NOMO-1 (cell line): ENCODE measurements at regions not wholly inside any gene's neighbourhood (a gene's known extent, or its start where the extent isn't known, plus 50 kb on each side); places are given as distances from the start of the nearest gene placed in this dataset.

ENCODE experiments used
- DNase-seq, 2 experiments: peaks; one replicate each; lab custom pipeline; 2025; ENCODE audit not compliant: unreplicated experiment in 2 of 2; lab: John Stamatoyannopoulos, UW

DNA sequence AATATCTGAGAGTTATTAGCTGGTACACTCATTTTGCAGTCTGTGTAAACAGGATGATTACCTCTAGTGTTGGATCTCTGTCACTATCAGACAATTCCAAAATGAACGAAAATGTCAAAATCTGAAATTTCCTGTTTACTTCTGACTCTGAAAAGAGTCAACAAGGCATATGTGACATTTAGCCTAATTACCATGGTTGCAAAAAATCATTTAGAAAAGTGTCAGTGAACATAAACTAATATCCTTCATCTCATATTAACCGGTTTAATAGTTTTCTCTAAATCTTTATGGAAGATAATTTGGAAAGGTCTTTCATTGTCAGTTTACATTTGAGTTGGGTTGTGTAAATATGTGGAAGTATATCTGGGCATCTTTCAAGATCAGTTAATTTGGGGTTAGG, 431.8 kb upstream of the HSF2 start:
- DNase-seq: no peak

- no peak for DNase-seq
Measured at GRCh38 chr6:121971931-121972335, 427.5 kb upstream of the HSF2 start.

DNA sequence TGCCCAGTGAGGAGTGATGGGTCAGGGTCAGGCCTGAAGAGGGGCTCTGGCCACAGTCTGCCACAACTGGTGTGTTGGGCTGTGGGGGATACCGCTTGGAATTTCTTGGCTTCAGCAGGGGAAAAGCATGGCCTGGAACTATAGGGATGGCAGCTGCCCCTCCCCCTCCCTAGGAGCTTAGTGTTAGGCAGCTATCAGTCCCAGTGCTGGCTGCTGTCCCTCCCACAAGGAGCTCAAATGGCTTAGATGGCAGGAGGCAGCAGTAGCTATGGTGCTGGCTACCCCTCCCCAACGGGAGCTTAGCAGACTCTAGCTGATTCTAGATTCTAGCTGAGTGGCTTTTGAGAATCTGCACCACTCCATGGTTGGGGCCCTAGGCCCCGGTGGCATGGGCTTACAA, 414.5 kb upstream of the HSF2 start:
- DNase-seq: no peak

- DNase-seq: no peak
Measured at GRCh38 chr6:121993362-121993761, 406.1 kb upstream of the HSF2 start.

GRCh38 chr6:121994919-121995318, 404.5 kb upstream of the HSF2 start:
- DNase-seq: no peak

DNA sequence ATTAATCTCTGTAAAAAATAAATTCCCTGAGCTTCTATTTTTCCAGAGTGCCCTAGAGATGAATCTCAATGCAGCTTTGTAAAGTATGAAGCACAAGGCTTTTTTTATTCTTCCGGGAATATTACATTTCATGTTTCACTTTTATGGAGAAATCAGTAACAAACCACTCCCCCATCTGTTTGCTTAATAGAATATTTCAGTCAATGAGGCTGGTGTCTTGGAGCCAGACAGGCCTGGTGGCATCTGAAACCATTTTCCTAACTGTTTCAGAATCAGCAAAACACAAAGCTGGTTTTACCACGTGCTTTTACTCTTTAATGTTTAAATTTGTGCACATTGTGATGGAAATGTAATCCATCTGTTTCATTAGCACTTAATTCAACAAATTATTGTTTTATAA, 400.8 kb upstream of the HSF2 start:
- no peak for DNase-seq

DNA sequence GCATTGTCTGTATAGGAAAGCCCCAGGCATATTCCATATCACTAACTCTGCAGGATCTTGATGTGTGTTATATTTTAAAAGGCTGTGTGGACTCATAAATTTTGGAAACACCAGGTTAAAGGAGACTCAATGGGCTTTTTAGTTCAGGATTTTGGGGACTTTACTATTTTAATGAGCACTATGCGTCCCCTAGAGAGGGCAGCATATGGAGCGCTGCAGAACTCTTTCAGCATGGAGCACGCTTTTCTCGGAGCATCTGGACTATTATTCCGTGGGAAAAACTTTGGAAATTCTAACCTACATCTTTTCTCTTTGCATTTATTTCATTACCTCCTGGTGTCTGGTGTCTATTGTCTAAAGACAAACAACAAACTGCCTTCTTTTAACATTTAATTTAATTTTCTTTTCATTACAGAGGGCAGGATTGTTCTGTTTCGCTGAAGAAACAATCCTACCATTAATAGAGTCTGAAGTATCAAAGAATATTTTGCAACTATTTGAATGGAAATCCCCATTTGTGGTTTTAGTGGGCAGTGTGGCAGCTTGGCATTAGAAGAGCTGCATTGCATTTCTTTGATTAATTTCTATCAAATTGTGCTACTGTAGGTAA, 399.9 kb upstream of the HSF2 start:
- no peak for DNase-seq

- no peak for DNase-seq
Measured at GRCh38 chr6:122005661-122006060, 393.8 kb upstream of the HSF2 start.

DNA sequence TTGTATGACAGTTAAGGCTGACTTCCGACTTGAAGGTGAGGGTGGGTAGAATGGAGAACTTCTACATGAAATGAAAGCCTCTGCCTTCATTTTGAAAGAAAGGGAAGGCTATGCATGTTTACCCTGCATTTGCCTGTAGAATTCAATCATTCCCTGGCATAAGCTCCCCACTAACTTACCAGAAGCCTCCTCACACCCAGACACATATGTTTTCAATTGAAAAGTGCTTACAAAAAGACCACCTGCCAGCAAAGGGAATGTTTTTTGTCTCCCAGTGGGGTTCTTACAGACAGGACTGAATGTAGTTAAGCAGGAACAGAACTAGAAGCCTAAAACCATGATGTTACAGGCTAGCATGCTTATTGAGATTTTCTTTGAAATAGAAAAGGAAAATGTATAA, 392.1 kb upstream of the HSF2 start:
- DNase-seq: no peak

GRCh38 chr6:122008101-122008999, 391.1 kb upstream of the HSF2 start:
- no peak for DNase-seq

GRCh38 chr6:122009000-122009350, 390.5 kb upstream of the HSF2 start:
- DNase-seq: no peak

- no peak for DNase-seq
Measured at GRCh38 chr6:122012578-122012977, 386.9 kb upstream of the HSF2 start.

GRCh38 chr6:122014961-122015360, 384.5 kb upstream of the HSF2 start:
- DNase-seq: no peak

- DNase-seq: no peak
Measured at GRCh38 chr6:122020588-122021264, 378.7 kb upstream of the HSF2 start.

DNA sequence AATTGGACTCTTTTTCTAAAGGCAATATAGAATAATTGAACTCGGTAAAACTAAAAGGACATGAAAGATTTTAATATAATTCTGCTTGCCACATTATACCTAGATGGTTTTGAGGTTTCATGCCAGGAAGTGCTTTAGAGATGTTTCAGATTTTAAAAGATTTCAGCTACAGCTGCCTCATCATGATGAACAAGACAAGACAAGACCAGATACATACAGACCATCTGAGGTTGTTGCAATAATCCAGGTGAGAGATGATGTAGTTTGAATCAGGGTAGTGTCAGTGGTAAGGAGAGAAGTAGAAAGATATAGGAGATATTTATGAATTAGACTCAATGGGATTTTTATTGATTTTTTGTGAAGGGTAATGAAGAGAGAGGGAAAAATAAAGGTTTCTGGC, 374.3 kb upstream of the HSF2 start:
- DNase-seq: no peak

DNA sequence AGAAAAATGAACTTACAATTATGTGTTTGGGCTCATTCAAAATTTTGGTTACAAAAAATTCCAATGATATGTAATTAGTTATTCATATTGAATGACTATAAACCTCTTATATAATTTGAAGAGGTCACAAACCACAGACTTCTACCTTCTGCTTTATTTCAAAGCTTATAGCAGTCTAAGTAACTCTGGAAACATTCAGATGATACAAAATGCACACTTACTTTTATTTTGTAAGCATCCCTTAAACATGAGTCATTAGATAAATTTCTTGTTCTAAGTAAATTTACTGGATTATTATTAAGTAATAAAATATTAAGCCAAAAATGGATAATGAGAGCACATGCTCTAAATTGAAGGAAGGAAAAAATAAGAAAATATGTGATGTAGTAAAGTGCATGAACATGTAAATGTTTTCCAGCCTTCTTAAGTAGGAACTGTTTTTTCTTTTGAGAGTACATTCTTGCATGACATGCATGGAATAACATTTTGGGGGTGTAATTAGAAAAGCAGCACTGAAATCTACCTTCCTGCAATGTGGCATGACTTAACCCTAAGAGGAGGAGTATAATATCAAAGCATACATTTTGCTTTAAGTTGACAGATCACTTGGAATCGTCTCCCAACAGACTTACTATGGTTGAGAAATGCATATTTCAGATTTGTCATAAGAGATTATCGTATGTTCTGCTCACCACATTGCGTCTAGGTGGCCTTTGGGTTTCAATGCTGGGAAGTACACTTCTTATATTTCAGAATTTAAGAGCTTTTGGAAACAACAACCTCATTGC, 372.7 kb upstream of the HSF2 start:
- DNase-seq: no peak

GRCh38 chr6:122028933-122029522, 370.4 kb upstream of the HSF2 start:
- DNase-seq: no peak

DNA sequence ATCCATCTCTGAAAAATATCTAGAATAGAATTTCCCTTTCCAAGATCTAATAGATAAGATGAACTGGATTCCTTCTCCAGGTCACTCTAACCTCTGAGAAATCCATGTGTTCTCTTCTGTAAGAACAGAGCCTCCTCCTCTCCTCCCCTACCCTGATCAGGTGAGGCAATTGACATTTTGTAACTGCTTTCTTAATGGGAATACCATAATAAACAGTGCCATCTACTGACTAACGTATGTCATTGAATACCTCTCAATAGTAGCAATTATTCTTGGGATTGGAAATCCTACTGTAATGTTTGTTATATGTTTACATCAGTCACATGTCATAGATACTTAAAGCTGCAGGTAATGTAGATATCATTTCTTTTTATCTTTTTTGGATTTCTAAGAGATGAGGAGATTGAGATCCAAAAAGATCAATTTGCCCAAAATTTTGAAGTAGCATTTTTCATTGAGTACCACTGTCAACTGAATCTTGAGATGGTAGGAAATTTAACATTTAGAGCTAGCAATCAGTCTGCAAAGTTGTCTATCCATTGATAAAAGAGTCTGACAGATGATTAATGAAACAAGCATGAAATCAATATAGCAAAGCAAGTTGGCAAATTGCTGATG, 365.8 kb upstream of the HSF2 start:
- DNase-seq: peak in 1 of 2 experiments; percentile 36

- DNase-seq: no peak
Measured at GRCh38 chr6:122035173-122035572, 364.3 kb upstream of the HSF2 start.

GRCh38 chr6:122040261-122040660, 359.2 kb upstream of the HSF2 start:
- DNase-seq: no peak
